Thyroid gland (tissue), 4 donors: ENCODE measurements at regions not wholly inside any gene's neighbourhood (a gene's known extent, or its start where the extent isn't known, plus 50 kb on each side); places are given as distances from the start of the nearest gene placed in this dataset.

Source experiments
- POLR2A ChIP-seq, 2 donors: fragments of 450-650 bp; IDR thresholded peaks; one replicate each; pipeline ENCODE4 v1.6.1; 2017; ENCODE audit warnings: antibody characterized with exemption in 2 of 2, mild to moderate bottlenecking in 2 of 2, moderate library complexity in 1 of 2
- TF ChIP-seq, protein P1 (sequence below), 6 experiments: fragments of 200-600 bp in 3 of 6; fragments of 450-650 bp in 3 of 6; sonication (generic) in 3 of 6; IDR thresholded peaks; one replicate each; pipeline ENCODE4 v1.5.1; 2016 to 2019; ENCODE audit warnings: antibody characterized with exemption in 6 of 6, mild to moderate bottlenecking in 2 of 6, inconsistent platforms in 1 of 6, moderate library complexity in 1 of 6

DNA sequence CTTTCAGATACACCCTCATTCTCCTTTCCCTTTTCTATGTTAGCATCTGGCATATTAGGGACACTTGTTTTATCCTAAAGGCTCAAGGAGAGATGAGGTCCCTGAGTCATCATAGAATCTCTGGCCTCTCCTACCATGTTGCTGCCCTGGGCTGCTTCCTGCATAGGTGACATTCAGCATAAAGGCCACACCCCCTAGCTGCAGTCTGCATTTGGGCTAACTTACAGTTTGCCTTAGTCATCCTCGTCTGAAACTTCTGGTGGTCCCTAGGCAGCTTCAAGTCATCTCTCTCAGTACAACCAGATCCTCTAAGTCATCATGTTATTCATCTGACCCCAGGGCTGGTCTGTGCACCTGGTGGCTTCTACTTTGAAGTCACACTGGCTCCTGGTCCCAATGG is 982.7 kb upstream of the NR2F2 start:
- TF ChIP-seq, protein P1, sequence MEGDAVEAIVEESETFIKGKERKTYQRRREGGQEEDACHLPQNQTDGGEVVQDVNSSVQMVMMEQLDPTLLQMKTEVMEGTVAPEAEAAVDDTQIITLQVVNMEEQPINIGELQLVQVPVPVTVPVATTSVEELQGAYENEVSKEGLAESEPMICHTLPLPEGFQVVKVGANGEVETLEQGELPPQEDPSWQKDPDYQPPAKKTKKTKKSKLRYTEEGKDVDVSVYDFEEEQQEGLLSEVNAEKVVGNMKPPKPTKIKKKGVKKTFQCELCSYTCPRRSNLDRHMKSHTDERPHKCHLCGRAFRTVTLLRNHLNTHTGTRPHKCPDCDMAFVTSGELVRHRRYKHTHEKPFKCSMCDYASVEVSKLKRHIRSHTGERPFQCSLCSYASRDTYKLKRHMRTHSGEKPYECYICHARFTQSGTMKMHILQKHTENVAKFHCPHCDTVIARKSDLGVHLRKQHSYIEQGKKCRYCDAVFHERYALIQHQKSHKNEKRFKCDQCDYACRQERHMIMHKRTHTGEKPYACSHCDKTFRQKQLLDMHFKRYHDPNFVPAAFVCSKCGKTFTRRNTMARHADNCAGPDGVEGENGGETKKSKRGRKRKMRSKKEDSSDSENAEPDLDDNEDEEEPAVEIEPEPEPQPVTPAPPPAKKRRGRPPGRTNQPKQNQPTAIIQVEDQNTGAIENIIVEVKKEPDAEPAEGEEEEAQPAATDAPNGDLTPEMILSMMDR (IDR thresholded peaks at IDR 0.05) = no peak
- no peak for TF ChIP-seq POLR2A (IDR thresholded peaks at IDR 0.05)
